ENCODE measurements at regions not wholly inside any gene's neighbourhood (a gene's known extent, or its start where the extent isn't known, plus 50 kb on each side); places are given as distances from the start of the nearest gene placed in this dataset.

DNA sequence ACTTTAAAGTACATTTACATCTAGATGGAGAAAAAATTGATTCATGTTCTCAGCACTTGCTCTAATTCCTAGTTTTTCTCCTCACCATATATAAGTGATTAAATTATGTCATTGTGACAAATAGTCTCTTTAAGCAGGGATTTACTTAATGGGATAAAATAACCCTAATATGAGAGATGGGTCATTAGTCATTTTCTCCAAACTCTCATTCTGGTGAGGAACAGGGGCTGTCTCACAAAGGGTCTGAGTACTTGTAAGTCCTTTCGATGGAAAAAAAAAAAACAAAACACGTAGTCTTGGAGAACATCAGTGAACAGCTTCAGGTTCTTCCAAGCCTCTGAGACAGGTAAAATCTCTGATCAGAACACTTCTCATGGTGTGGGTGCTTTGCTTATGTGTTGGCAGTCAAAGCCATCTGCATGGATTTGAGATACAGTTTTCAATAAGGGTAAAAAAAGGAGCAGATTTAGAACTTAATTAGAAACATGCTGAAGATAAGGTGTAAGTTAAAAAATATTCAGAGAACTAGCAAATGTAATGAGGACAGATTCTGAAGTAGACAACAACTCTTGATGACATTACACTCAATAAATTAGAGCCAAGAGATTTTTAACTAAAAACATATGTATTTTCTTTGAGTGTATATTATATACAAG, 1668.9 kb upstream of the MIR17HG start:
- no peak for DNase-seq

GRCh38 chr13:89684896-89685295, 1662.6 kb upstream of the MIR17HG start:
- DNase-seq: no peak

GRCh38 chr13:89686171-89686570, 1661.3 kb upstream of the MIR17HG start:
- DNase-seq: no peak

DNA sequence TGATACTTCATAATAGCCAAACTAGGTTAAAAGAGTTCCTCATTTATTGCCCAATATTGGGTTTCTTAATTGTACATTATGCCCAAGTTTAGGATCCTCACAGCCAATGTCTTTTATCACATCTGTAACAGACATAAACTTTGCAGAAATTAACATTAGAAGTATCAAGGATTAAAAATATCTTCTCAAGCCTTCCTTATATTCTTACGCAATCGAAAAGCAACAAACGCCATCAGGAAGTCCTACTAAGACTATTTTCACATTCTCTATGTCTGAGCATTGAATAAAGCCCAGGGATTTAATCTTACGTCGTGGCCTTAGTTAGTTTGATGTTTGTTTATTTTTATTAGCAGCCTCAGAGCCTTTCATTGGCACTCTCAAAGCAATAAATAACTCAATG, 1660.4 kb upstream of the MIR17HG start:
- no peak for DNase-seq

DNA sequence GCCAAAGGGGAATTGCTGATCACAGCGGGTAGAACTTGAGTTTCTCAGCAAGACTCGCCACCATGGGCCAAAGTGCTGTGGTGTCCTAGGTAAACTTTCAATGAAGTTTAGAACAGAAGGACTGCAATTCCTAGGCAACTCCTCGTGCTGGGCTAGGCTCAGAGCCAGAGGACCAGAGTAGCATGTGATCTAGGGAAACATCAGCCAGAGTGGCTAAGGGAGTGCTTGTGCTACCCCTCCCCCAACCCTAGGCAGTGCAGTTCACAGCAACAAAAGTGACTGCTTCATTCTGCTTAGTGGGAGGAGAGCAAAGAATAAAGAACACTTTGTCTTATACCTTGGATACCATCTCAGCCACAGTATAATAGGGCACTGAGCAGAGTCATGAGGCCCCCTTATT, 1658.6 kb upstream of the MIR17HG start:
- DNase-seq: no peak

- no peak for DNase-seq
These were observed 1653.0 kb upstream of the MIR17HG start for GRCh38 chr13:89694451-89694850.

GRCh38 chr13:89695343-89696257, 1651.9 kb upstream of the MIR17HG start:
- no peak for DNase-seq

- no peak for DNase-seq
These were observed 1645.6 kb upstream of the MIR17HG start for GRCh38 chr13:89701913-89702312.

DNA sequence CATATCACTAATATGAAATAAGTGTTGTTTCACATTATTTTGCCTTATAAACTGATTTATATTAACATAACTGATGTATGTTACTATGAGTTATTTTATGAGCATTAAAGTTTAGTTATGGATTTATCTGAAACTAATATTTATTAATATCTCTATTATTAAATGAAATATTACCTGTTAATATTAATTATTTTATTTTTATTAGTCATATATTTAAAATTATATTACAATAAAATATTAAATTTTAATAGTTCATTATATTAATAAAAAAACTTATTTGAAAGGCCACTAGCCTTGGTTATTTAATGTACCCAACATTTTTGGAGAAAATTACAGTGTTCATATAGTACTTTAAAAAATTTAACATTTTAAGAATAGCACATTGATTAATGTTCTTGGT, 1643.4 kb upstream of the MIR17HG start:
- DNase-seq: no peak

GRCh38 chr13:89708013-89708412, 1639.5 kb upstream of the MIR17HG start:
- no peak for DNase-seq

DNA sequence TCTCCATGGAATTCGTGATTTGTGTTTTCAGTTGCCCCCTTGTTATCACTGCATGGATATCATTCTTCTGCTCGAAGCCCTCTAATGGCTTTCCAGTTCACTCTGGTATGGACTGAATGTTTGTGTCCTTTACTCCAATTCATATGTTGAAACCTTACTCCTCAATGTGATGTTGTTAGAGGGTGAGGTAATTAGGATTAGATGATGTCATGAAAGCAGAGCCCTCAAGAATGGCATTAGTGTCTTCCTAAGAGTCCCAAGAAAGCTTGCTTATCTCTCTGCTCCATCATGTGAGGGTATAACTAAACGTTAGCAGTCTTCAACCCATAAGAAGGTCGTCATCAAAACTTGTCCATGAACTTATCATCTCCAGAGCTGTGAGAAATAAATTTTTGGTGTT, 1626.3 kb upstream of the MIR17HG start:
- no peak for DNase-seq

DNA sequence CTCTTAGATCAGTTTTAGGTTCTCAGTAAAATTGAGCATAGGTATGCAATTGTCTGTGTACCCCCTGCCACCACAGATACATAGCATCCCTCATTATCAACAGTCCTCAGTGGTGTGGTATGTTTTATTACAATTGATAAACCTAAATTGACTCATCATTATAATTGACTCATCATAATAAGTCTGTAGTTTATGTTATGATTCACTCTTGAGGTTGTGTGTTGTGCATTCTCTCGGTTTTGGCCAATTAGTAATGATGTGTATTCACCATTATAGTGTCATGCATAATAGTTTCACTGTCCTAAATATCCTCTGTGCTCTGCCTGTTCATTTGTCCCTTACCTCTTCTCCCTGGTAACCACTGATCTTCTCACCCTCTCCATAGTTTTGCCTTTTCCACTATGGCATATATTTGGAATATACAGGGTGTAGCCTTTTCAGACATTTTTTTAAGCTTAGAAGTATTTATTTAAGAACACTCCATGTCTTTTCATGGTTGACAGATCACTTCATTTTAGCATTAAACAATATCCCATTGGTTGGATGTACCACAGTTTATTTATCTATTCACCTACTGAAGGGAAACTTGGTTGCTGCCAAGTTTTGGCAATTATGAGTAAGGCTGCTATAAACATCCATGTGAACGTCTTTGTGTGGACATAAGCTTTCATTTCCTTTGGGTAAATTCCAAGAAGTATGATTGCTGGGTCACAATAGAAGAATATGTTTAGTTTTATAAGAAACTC, 1620.6 kb upstream of the MIR17HG start:
- DNase-seq: no peak

GRCh38 chr13:89733829-89734228, 1613.7 kb upstream of the MIR17HG start:
- no peak for DNase-seq

DNA sequence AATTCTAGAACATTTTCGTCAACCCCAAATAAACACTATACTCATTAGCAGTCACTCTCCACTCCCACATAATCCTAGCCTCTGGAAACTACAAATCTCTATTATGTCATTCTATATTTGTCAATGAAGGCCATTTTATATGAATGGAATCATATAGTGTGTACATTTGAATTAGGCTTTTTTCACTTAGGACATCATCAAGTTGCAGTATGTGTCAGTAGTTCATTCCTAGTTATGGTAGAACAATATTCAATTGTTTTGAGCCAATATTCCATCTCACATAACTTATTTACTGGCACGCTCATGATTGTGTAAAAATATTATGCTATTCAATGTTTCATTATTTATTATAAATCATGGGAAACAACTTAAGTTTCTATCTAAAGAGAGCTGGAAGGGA, 1610.4 kb upstream of the MIR17HG start:
- DNase-seq: no peak

DNA sequence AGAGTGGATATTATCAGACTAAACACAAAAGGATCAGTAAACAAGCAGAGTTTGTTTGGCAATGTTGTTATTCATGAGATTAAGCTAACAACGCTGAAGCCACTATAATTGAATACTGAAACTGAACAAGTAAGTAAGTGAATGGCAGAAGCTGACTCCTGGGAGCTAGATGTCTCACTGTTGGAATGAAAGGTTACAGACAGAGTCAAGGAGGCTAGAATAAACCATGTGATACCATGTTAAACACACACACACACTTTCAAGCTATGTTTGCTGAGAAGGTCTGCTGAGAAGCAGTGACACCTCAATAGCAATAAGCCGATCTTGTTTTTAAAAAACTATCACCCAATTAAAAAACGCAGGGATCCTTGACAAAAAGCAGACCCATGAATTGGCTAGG, 1609.4 kb upstream of the MIR17HG start:
- no peak for DNase-seq

DNA sequence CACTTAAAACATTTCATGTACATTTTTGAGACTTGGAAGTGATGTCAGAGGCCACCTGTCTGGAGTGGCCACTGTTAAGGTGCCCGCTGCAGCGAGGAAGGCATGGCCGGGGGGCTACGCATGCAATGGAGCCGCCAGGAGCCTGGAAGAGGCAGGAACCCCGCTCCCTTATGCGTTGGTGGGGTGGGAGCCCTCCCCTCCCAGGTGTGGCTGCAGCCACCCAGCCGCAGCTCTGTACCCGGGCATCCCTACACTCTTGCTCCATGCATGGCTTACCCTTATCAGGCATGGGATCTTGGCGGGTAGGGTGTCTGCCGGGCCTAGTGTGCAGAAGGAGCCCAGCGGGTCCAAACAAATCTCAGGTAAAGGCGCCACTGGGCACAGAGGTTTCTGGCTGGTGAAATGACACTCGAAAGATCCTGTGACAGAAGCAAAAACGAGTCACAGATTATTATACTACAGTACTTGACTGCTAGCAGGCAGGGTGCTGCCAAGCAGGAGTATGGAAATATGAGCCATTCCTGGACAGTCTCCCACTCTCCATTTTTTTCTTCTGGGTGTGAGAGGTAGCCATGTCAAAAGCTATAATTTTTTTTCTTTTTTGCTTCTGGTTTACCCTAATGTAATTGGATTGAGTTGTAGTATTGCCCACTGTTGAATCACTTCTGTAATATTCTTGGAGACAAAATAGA, 1606.3 kb upstream of the MIR17HG start:
- DNase-seq: no peak

GRCh38 chr13:89746554-89746953, 1600.9 kb upstream of the MIR17HG start:
- DNase-seq: no peak

- no peak for DNase-seq
These were observed 1598.8 kb upstream of the MIR17HG start for GRCh38 chr13:89748716-89749115.

DNA sequence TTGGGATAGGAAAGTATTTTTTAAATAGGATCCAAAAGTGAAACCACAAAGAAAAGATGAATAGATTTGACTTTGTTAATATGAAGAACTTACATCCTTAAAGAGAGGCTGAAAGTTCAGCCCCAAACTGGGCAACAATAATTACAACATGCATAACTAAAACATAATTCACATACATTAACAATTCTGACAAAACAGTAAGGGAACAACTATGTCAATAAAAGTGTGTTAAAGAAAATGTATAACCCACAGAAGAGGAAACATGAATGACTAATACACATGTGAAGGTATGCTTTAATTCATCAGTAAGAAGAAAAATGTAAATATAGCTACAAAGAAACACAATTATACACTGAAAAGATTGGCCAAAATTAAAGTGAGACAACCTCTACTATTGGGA, 1597.6 kb upstream of the MIR17HG start:
- no peak for DNase-seq

DNA sequence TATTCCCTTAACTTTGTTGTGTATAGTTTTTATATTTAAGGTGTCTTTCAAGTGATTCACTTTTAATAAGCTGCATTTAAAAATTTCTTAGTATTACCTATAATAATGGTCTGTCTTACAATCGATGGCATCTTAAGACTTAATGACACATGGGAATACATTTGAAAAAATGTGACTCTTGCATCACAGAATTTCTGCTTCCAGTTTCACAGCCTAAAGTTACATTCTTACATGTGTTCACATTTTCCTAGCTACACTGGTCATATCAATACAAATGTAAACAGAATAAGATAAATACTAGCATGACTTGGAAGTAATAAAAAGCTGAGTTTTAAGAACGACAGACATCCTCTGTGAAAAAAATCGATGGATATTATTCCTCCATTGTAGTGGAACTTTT, 1597.1 kb upstream of the MIR17HG start:
- DNase-seq: no peak

DNA sequence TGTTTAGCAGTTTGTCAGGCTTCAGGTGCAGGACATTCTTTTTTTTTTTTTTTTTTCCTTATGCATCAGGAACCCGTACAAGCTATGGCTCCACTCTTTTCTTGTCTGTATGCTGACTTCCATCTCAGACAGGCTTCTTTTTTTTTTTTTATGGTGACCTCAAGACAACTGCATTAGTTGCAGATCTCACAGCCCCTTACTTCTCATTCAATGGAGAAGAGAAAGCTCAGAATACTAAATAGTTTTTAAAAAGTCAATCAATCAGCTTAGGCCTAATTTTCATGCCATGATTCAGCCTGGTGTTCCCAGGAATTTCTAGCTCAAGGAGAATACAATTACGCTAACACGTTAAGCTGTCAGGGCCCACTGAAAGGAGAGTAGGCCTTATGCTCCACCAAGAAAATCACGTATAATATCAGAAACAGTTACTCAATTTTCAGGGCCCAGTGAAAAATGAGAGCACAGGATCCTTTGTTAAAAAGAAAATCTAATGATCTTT, 1596.0 kb upstream of the MIR17HG start:
- DNase-seq: no peak

DNA sequence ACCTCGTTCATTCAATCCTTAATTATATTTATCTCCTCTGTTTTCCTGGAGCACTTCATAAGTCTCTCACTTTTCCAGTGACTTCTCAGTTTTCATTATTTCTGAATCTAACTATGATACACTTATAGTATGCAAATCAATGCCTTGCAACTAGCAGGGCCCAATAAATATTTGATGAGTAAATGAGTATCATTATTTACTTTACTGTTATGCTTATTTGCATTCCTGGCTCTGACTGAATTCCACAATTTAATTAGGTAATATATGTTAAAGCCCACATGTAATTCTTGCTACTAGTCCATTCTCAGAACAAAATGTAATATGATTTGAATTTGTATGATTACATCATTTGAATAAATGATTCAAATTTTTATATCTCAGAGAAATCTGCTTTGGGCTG, 1595.1 kb upstream of the MIR17HG start:
- DNase-seq: no peak

All from DMS79 (cell line).